ENCODE measurements at regions not wholly inside any gene's neighbourhood (a gene's known extent, or its start where the extent isn't known, plus 50 kb on each side); places are given as distances from the start of the nearest gene placed in this dataset.
A peak's percentile ranks its signal among the peaks of the same experiment; 100 is the strongest.

- POLR2A ChIA-PET: no interaction called here
Observed at GRCh38 chr11:115893461-115894099, 389.4 kb upstream of the CADM1 start.

GRCh38 chr11:115892016-115892415 is 387.8 kb upstream of the CADM1 start:
- Histone ChIP-seq H3K4me3 (ENCODE audit: low read depth in 2 of 2, low read length in 2 of 2) (no peak overlapping the region), H3K9me3 (ENCODE audit: control insufficient read depth, insufficient read depth, low read depth, low read length) (no peaks in the 10 kb centered on the region), H3K36me3 (ENCODE audit: control insufficient read depth, insufficient read depth, low read length) (no peaks in the 10 kb centered on the region), H3K4me1 (ENCODE audit: control insufficient read depth, insufficient read depth, low read length) (no peaks in the 10 kb centered on the region), H3K27me3 (ENCODE audit: control insufficient read depth, insufficient read depth, low read length) (no peaks in the 10 kb centered on the region), H3K27ac (ENCODE audit: low read length) (no peak overlapping the region)
- no peak for ATAC-seq
- in situ Hi-C loops (cut with HindIII; ENCODE audit: low pct_unique_long_range_greater_than_20kb, low sequenced_read_pairs): no loop called here
- DNase-seq (ENCODE audit: low read depth, low spot score): no peak
- intact Hi-C loops (cut with micrococcal nuclease; ENCODE audit: unreplicated experiment): no loop called here
- TF ChIP-seq CTCF (IDR thresholded peaks at IDR 0.05) (no peak), SIN3A (IDR thresholded peaks at IDR 0.05; ENCODE audit: borderline replicate concordance, insufficient read depth, low read depth, low read length) (no peak), POLR2AphosphoS5 (IDR thresholded peaks at IDR 0.05; ENCODE audit: low read depth, low read length) (no peak), REST (IDR thresholded peaks at IDR 0.05; ENCODE audit: insufficient read depth in 1 of 2, low read depth in 2 of 2, low read length in 1 of 2) (no peak), TCF7L2 (IDR thresholded peaks at IDR 0.05; ENCODE audit: low read depth, low read length) (no peak)
- BruUV-seq (replicated peaks): no TSS peak
- CTCF ChIA-PET: no interaction called here
- POLR2A ChIA-PET: no interaction called here

More at GRCh38 chr11:115893461-115894099, 389.4 kb upstream of the CADM1 start:
- in situ Hi-C loops (cut with HindIII; ENCODE audit: low pct_unique_long_range_greater_than_20kb, low sequenced_read_pairs) (no loop called here), intact Hi-C loops (cut with micrococcal nuclease; ENCODE audit: unreplicated experiment) (no loop called here)
- TF ChIP-seq REST (IDR thresholded peaks at IDR 0.05; ENCODE audit: insufficient read depth in 1 of 2, low read depth in 2 of 2, low read length in 1 of 2) (no peak), POLR2AphosphoS5 (IDR thresholded peaks at IDR 0.05; ENCODE audit: low read depth, low read length) (no peak), SIN3A (IDR thresholded peaks at IDR 0.05; ENCODE audit: borderline replicate concordance, insufficient read depth, low read depth, low read length) (no peak), CTCF (IDR thresholded peaks at IDR 0.05) (no peak)
- no peak overlapping the region for H3K4me3 ChIP-seq (ENCODE audit: low read depth in 2 of 2, low read length in 2 of 2)
- no peaks in the 10 kb centered on the region for H3K36me3 ChIP-seq (ENCODE audit: control insufficient read depth, insufficient read depth, low read length)
- H3K9me3 ChIP-seq (ENCODE audit: control insufficient read depth, insufficient read depth, low read depth, low read length): no peaks in the 10 kb centered on the region
- H3K4me1 ChIP-seq (ENCODE audit: control insufficient read depth, insufficient read depth, low read length): no peaks in the 10 kb centered on the region
- no peaks in the 10 kb centered on the region for H3K27me3 ChIP-seq (ENCODE audit: control insufficient read depth, insufficient read depth, low read length)
- no peak for DNase-seq (ENCODE audit: low read depth, low spot score)
- H3K27ac ChIP-seq (ENCODE audit: low read length): no peak overlapping the region
- 0 out of 2 replicates have a peak, but pooled peaks have one; percentile 42 for ATAC-seq
- BruUV-seq (replicated peaks): no TSS peak
- CTCF ChIA-PET: no interaction called here
